GM18907 (cell line): ENCODE measurements at regions not wholly inside any gene's neighbourhood (a gene's known extent, or its start where the extent isn't known, plus 50 kb on each side); places are given as distances from the start of the nearest gene placed in this dataset.

Experiments used
- ATAC-seq: cut with Tn5 transposase; IDR thresholded peaks from one replicate; pipeline ENCODE4 v1.9.1; 2021; ENCODE audit warnings: mild to moderate bottlenecking, moderate library complexity; ENCODE audit not compliant: unreplicated experiment

DNA sequence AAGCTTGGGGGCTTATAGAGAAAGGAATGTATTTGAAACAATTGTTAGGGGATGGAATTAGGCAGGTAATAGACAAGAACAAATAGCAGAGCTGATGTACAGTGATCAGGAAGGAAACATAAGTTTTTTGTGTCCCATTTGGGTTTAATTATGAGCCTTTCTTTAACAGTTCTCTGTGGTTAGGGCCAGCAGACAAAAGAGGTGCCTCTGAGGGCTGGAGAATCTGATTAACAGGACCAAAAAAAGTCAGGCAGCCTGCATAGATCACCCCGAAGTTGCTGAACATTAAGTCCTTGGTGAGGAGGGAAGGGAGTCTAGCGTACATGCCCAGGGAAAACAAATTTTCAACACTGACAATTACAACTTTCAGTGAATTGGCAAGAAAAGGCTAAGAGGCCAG is 88.6 kb upstream of the SPRED1 start:
- no peak for ATAC-seq

DNA sequence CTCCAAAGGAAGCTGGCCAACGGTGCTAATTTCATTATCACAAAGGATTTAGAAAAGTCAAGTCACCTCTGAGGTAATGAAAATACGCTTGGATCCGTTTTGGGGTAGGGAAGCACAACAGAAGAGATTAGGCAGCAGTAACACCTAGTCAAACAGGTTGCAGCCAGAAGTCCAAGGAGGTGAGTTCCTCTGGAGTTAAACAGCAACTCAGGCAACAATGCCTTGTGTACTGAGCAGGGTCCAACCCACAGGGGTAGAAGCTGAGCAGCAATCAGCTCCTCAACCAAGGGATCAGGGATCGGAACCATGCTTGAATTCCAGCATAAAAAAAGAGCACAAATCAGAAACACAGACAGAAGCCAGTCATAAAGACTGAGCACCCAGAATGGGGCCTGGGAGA is 88.1 kb upstream of the SPRED1 start:
- no peak for ATAC-seq

DNA sequence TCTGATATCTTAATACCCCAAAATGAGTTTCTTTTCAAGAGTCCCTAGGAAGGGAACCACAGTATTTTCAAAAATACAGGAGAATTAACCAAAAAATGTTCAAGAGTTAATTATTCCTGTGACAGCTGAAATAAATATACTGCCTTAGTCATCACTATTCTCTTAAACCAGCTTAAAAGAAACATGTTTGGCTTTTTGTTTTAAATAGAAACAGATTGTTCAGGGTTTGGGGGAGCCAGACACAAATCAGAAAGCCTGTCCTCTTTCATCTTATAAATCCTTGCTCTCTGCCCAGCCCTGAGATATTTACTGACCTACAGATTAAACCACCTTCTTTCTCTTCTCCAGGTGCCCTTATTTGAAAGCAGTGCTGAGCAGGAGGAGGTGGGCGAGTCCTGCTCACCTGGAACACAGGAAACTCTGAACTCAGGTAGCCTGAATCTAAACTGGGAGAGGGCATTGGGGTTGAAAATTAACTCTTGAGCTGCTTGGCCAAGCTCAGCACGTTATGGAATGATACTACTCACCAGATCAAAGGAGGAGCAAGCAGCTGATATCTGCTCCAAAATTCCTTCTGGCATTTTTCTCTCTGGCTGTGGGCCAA is 84.1 kb upstream of the SPRED1 start:
- no peak for ATAC-seq

DNA sequence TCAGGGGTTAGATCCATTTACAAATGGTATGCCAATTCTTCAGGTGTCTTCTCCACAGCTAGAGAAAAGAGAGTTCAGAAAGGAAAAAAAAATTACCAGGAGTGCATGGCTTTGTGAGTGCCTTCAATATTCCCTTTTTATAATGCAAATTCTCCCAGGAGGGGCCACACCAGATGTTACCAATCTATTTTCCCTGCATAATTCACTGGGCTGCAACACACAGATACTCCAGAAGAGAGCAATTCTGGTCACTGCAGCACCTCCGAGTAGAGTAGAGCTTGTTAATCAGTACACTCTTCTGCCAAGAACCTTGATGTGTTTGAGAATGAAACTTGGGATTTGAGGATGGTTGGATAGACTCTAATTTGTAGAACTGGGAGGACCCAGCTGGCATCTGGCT is 80.7 kb upstream of the SPRED1 start:
- ATAC-seq, result no peak

DNA sequence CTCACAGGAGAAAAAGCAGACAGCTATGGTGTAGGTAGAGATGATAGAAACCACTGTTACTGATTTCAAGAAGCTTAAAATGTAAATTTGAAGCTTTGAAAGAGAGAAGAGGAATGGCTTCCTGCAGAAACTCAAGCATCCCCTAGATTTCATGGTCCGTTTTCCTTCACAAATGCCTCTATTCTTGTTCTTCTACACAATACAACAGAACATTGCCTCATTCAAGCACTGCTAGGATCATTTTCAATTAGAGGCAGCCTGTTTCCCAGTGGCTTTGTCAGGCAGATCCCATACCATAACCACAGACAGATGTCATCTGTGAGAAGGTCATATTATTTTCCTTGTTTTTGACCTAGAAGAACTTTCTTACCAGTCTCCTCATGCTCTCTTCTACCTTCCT is 77.9 kb upstream of the SPRED1 start:
- no peak for ATAC-seq

DNA sequence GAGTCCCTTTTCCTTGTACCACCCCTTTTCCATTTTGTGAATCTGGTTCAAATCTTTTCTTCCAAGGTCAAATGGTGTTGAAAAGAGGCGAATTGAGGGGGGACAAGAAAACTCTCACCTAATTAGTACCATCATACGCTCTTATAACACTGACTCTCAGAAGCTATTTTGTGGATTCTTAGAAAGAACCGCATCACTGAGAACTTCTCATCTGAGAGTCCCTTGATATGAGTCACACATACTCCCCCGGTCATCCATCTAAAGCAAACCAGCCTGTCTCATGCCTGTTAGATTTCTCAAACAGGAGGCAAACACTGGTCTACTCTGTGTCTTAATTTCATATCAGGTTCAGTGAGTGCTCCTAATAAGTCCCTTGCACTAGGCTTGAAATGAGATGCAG is 76.5 kb upstream of the SPRED1 start:
- peak; percentile 91 for ATAC-seq

DNA sequence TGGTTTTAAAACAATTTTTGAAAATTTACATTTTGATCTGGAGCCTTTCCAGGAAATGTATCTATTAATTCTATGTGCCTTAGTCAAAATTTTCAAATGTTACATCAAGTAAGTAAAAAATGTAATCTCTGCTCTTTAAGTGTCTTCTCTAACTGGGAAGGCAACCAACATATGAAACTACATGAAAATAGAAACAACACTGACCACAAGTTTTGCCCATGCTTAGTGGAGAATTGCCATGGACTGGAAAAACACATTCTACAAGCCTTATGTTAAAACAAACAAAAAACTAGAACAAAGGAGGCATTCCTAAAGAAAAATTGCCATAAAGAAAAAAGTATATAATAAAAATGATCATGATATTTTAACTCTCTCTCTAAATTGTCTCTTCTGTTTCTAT is 75.9 kb upstream of the SPRED1 start:
- ATAC-seq, result no peak

DNA sequence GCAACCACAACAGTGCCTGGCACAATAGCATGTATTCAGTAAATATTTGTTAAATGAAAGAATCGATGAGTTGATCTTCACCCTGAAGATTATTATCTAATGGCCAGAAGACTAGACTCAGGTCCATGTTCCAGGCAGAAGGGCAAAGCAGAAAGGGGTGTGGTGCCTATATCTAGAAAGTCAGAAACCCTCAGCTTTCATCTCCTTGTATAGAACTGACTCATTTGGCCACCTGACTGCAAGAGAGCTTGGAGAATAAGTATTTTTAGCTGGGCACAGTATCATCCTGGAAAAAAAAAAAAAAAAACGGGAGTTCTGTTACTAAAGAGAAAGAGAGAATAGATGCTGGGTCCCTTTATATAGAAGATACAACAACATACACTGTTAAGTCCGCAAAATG is 69.7 kb upstream of the SPRED1 start:
- no peak for ATAC-seq

DNA sequence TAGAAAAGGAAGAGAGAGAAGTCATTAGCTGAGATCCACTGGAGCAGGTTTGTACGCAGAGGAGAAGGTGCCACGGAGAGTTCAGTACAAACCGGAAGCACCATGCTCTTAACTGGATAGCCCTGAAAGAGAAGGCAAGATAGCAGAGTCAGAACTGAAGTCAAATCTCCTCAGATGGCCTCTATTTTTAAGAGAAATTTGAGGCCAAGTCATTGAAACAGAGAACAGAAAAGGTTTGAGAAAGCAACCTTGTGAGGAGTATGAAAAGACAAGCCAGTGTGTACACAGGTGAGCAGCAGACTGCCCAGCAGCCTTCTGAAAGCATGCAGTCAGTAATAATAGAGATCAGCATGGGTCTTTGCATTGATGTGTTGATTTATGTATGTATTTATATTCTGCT is 66.1 kb upstream of the SPRED1 start:
- no peak for ATAC-seq

DNA sequence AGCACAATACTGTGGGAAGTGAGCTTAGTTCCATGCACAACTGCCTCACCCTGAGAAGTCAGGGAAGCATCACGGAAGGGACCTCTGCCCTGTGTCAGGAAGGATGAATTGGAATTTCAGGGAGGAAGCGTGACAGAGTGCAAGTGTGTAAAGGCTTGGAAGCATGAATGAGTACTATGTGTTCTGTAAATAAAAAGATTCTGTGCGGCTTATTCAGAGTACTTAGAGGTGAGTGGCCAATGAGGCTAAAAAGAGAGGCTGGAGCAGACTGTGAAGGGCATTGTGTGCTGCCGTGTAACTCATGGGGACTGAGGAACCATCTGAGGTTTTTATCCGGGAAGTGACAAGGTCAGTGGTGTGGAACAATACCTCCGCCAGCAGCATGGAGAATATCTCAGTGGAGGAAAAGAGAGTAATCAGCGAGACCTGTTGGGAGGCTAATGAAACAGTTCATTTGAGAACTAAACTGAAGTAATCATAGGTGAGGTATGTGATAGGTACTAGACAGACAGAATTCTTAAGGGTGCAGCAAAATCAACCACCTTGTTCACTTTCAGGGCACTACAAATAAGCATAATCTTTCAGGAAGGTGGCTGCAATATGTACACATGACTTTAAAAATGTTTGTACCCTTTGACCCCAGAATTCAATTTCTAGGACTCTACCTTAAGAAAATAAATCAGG is 64.9 kb upstream of the SPRED1 start:
- ATAC-seq, result no peak

DNA sequence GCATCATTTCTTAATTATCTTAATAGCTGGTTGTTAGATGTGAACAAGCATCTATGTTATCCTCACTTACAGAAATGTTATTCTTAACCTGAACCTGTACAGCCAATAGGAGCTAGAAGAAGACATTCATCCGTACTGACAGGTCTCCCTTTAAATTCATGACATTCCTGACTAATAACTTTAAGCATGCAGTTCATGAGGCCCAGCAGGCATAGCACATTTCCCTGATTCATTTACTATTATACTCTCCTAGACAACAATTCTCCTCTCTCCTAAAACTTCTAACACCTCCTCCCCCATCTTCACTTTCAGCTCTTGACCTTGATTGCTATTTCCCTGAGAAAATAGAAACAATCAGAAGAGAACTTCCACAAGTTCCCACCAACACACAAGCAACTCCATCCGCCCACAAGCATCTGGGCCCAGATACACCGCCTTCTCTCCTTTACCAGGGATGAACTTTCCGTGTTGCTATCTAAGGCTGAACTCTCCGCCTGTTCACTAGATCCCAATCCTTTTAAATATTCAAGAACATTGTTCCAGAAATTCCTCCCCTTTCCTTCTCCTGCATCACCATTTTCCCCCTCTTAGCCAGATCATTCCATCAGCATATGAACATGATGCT is 62.9 kb upstream of the SPRED1 start:
- no peak for ATAC-seq

DNA sequence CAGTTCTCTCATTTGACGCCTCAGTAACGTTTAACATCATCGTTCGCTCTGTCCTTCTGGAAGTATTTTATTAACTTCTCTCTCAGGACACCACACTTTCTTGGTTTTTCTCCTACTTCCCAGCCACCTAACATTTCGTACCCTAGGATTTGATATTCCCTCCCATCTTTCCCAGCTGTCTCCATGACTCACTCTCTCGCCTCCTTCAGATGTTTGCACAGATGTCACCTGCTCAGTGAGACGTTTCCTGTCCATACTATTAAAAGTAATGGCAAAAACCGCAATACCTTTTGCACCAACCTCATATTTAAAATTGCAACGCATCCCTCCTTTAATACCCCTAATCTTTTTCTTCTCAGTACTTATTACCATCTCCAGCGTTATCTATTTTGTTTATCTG is 62.1 kb upstream of the SPRED1 start:
- ATAC-seq, result no peak

DNA sequence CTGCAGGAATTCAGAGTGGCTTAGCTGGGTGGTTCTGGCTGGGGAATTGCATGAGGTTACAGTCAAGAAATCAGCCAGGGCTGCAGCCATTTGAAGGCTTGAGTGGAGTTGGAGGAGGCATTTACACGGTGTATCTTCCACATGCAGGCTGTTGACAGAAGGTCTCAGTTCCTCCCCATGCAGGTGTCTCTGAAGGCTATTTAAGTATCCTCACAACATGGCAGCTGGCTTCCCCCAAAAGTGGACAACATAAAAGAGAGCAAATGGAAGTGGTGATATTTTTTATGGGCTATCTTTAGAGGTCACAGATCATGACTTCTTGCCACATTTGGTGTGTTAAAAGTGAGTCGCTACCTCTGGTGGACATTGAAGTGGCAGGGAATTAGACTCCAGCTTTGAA is 60.1 kb upstream of the SPRED1 start:
- ATAC-seq, result no peak

DNA sequence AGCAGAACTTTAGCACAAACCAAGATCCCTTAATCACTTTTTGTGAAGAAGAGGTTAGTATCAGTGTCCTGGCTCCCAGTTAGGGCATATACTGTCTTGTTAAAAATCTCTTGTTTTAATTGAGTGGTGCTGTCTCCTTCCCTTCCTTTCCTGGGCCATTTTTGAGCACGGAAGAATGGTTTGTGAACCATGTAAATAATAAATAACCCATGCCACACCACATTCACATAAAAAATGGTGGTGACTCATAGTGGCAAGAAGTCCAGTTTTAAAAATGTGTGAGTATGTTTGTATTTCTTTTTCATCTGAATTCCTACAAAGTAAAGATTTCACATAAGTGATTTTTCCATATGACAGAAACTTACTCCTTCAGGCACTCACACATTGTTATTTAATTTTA is 59.1 kb upstream of the SPRED1 start:
- ATAC-seq, result no peak

DNA sequence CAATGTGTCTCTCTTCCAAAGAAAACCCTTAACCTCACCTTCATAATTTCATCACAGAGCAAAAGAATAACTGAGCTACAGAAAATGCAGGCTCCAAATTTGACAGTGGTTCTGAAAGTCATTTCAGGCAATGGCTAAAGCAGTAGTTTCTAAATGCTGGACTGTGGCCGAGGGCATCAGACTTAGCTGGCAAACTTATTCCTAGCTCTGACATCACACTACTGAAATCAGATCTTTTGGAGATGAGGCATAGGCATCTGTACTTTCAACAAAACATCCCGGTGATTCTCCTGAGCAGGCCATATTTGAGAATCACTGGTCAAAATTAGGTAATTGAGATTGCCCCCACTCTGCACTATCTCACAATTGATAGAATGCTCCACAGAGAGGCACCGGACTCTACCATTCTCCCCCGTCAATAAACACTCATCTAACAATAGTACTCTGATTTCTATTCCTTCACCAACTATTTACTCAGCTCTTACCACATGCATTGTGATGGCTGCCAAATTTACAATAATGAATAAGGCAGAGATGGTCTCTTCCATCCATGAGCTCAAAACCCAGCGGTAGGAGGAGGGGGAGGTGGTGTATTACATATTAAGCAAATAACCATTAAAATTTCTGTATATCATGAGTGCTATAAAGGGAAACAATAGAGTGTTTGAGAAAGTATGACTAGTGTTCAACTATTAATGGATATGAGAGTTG is 57.3 kb upstream of the SPRED1 start:
- ATAC-seq, result no peak

DNA sequence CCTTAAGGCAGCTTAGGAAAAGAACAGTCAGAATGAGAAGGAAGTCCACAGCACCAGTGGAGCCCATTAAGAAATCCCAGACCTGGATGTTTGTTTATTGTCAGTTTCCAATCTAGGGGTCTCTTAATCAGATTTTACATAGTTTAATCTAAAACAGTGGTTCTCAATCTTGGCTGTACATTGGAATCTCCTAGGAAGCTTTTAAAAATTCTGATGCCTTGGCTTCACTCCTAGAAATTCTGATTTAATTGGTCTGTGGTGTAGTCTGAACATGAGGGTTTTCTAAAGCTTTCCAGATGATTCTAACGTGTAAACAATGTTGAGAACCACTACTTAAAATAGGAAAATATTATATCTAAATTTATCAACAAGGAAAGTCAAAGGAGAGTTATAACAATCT is 56.6 kb upstream of the SPRED1 start:
- no peak for ATAC-seq

DNA sequence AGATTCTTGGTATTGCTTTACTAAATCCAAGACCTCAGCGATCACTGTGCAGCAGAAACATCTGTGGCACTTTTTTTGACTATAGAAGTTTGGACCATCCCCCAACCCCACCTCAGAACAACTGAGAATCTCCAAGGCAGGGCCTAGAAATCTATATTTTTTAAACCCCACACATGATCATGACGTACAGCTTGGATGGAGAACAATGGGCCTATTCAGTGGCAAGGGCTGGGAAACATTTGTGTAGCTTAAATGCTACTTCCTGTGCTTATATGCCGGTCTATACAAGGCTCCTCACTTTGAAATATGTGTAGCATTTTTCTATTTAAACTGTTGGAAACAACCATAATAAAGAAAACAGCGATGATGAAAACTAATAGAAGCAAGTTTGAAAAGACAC is 55.1 kb upstream of the SPRED1 start:
- no peak for ATAC-seq

DNA sequence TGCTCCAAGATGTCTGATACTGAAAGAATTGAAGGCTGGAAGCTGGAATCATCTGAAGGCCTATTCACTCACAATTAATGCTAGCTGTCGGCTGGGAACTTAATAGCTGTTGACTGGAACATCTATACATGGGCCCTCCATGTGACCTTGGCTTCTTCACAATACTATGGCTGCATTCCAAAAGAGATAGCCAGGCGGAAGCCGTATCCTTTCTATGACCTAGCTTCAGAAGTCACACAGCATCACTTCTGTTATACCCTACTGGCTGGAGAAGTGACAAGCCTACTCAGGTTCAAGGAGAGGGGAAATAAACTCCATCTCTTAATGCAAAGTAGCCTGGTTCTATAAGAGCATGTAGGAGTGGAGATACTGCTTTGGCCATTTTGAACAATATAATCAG is 50.9 kb upstream of the SPRED1 start:
- no peak for ATAC-seq

DNA sequence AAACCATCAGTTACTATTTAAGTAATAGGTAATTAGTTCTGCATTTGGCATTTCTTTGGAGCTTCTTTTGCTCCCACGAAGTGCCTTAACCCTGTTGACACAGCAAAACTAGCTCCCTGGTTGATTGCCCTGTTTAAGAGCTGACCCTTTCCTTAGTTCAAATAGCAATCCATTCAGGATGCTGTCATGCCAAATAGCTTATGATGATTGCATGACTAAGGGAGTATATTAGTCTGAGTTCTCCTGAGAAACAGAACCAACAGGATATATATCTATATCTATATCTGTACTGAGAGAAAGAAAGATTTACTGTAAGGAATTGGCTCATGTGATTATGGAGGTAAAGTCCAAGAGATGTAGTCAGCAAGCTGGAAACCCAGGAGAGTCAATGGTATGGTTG is 50.3 kb upstream of the SPRED1 start:
- ATAC-seq, result no peak
